HK-2 (cell line): ENCODE measurements at regions not wholly inside any gene's neighbourhood (a gene's known extent, or its start where the extent isn't known, plus 50 kb on each side); places are given as distances from the start of the nearest gene placed in this dataset.

ENCODE experiments used
- DNase-seq: peaks from one replicate; pipeline ENCODE4 v3.0.0-alpha.2; 2018; ENCODE audit not compliant: unreplicated experiment

DNA sequence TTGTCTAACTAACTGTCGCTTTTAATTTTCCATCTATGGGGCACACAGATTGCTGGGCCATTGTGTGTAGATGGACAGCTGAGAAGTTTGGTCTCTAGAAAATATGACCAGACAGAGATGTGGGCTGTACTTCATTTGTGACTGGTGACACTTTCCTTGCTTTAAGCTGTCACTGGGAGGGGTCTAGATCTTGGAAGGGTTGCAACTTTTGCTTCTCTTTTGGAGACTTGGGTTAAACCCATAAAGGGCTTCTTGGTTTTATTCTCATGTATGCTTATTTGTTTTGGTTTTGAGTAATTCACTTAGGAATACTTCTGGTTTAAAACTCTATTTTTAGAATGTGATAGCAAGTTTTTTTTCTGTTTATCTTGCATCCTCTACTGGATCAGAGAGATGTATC is 80.2 kb downstream of the ETS2 start:
- no peak for DNase-seq

- DNase-seq = no peak
These were observed 78.7 kb downstream of the ETS2 start for GRCh38 chr21:38884440-38884839.

DNA sequence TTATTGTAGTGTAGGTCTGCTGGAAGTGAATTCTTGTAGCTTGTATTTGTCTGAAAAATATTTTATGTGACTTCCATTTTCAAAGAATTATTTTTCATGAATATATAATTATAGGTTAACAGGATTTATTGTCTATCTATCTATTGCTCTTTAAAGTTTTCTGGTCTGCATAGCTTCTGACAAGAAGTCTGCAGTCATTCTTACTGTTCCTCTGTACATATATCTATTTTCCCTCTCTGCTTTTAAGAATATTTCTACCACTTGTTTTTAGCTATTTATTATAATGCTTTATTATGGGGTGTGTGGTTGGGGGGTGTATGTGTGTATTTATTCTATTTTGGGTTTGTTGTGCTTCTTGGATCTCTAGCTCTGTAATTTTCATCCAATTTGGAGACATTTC is 77.4 kb downstream of the ETS2 start:
- no peak for DNase-seq

- no peak for DNase-seq
These were observed 75.4 kb downstream of the ETS2 start for GRCh38 chr21:38881131-38881530.

GRCh38 chr21:38880577-38880966 is 74.8 kb downstream of the ETS2 start:
- no peak for DNase-seq

DNA sequence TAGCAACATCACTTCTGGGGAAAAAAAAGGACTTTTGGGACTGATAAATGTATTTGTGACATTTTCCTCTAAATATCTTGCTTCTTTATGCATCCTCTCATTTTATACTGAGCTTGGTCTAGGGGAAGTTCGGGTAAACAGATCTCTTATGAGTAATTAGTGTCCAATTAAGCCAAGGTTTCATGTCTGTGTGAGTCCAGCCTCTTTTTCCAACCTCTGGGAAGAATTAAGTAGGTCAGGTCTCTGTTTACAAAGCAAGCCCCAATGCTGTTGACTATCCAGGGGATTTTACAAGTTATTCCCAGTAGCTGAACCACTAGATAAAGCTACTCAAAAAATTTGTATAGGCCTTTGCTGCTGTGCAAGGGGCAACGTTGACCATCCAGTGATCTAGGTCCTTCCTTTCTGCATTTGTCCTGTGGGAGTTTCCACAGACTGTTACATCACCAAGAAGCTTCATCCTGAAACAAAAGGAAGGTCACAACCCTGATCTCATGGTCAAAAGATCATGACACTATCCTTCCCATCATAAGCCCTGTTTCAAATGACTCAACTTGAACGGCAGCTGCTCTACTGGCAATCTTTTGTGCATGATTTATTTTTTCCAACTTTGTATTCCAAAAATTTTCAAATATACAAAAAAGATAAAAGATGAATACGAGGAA is 74.3 kb downstream of the ETS2 start:
- DNase-seq = no peak

- DNase-seq = no peak
These were observed 72.8 kb downstream of the ETS2 start for GRCh38 chr21:38878379-38879179.

DNA sequence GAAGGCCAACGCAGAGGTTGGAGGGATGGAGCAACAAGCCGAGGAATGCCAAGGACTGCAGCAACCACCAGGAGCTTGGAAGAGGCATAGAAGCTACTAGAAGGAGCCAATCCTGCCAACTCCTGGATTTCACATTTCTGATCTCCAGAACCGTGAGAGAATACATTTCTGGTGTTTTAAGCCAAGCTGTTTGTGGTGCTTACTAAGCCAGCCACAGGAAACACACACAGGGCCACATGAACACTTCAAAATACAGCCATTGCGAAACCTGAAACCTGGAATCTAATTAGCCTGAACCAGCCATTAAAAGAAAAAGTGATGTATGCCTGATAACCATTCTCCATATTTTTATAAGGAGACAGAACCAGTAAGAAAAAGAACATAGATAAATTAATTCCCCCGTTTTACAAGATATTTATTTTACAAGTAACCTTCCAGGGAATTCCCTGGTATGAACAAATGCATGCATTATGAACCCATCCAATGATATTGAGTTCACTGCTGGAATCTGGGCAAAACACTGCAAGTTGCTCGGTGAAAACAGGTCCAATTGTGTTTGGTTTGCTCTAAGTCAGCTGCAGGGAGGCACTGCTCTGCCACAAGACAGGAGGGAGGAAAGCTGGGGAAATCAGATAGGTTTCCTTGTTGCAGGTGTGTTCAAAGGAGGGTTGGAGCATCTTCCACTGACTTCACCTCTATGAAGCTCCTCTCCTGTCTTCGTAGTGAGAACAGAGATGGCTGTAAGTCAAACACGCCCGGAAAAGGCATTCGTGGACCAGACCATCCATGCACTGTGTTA is 70.2 kb downstream of the ETS2 start:
- no peak for DNase-seq
